IMR-90 (cell line): ENCODE measurements at regions not wholly inside any gene's neighbourhood (a gene's known extent, or its start where the extent isn't known, plus 50 kb on each side); places are given as distances from the start of the nearest gene placed in this dataset.

Experiments
- ATAC-seq: fragments of 200-7000 bp; cut with Tn5 transposase; 2 replicates; pipeline ENCODE4 v1.9.1; 2020; ENCODE audit warnings: low read depth, mild to moderate bottlenecking, moderate library complexity
- BruUV-seq: library from RNA; stranded (reverse); fragments of 400-500 nt; replicated peaks from 2 replicates; lab custom pipeline; 2021; lab: Mats Ljungman, UMichigan
- CTCF ChIA-PET: fragments of 300-600 bp; formaldehyde crosslinking; extraction: SDS; loops from one replicate; lab custom pipeline; 2021; ENCODE audit warnings: antibody characterized with exemption; lab: Yijun Ruan, JAX
- POLR2A ChIA-PET: fragments of 300-600 bp; sonication (Branson Sonifier 250); formaldehyde crosslinking; loops from one replicate; lab custom pipeline; 2022; ENCODE audit warnings: antibody characterized with exemption; ENCODE audit not compliant: unreplicated experiment; lab: Charles Lee
- DNase-seq: peaks from one replicate; pipeline ENCODE4 v3.0.0; 2013
- H2AFZ ChIP-seq: replicated peaks from 2 replicates; pipeline ENCODE3; 2013; ENCODE audit warnings: low read length, mild to moderate bottlenecking; ENCODE audit not compliant: poor library complexity
- H2AK5ac ChIP-seq: 2 replicates; pipeline ENCODE4 v1.6.1; 2013; ENCODE audit warnings: low read depth, low read length, inconsistent platforms
- H2AK9ac ChIP-seq: replicated peaks from 2 replicates; pipeline ENCODE3; 2013; ENCODE audit warnings: mild to moderate bottlenecking, low read depth, low read length, moderate library complexity; ENCODE audit not compliant: poor library complexity
- H2BK120ac ChIP-seq: 2 replicates; pipeline ENCODE4 v1.6.1; 2013; ENCODE audit warnings: low read depth, low read length, inconsistent platforms
- H2BK15ac ChIP-seq: 3 replicates; pipeline ENCODE4 v1.6.1; 2013; ENCODE audit warnings: low read depth, low read length, inconsistent platforms
- H2BK20ac ChIP-seq: 2 replicates; pipeline ENCODE4 v1.6.1; 2013; ENCODE audit warnings: low read depth, mild to moderate bottlenecking, inconsistent platforms, low read length, moderate library complexity
- H2BK5ac ChIP-seq: 2 replicates; pipeline ENCODE4 v1.6.1; 2013; ENCODE audit warnings: mild to moderate bottlenecking, low read depth, low read length, inconsistent platforms; ENCODE audit not compliant: poor library complexity, severe bottlenecking
- H3K14ac ChIP-seq: replicated peaks from 2 replicates; pipeline ENCODE4 v1.6.1; 2013; ENCODE audit warnings: low read depth, low read length, inconsistent platforms
- H3K18ac ChIP-seq: 2 replicates; pipeline ENCODE4 v1.6.1; 2013; ENCODE audit warnings: low read depth, low read length, control low read depth
- H3K23ac ChIP-seq: 2 replicates; pipeline ENCODE4 v1.6.1; 2013; ENCODE audit warnings: low read depth, low read length, inconsistent platforms
- H3K27ac ChIP-seq: 2 replicates; pipeline ENCODE4 v1.5.1; 2013; ENCODE audit warnings: mild to moderate bottlenecking, control low read depth, low read length; ENCODE audit not compliant: insufficient read depth
- H3K27me3 ChIP-seq: 2 replicates; pipeline ENCODE4 v1.6.1; 2013; ENCODE audit warnings: low read length; ENCODE audit not compliant: control insufficient read depth, insufficient read depth
- H3K36me3 ChIP-seq: 2 replicates; pipeline ENCODE4 v1.6.1; 2013; ENCODE audit warnings: low read length, mixed read lengths; ENCODE audit not compliant: control insufficient read depth, insufficient read depth
- H3K4ac ChIP-seq: 2 replicates; pipeline ENCODE4 v1.6.1; 2013; ENCODE audit warnings: low read depth, low read length, inconsistent platforms
- H3K4me1 ChIP-seq: 2 replicates; pipeline ENCODE4 v1.6.1; 2013; ENCODE audit warnings: low read length, mixed read lengths; ENCODE audit not compliant: control insufficient read depth, insufficient read depth
- H3K4me2 ChIP-seq: 2 replicates; pipeline ENCODE4 v1.6.1; 2013; ENCODE audit warnings: low read depth, mild to moderate bottlenecking, control low read depth, low read length, moderate library complexity
- H3K4me3 ChIP-seq: 2 replicates; pipeline ENCODE4 v1.5.1; 2013; ENCODE audit warnings: low read depth, mild to moderate bottlenecking, control low read depth, low read length, moderate library complexity; ENCODE audit not compliant: insufficient read depth
- H3K56ac ChIP-seq: 2 replicates; pipeline ENCODE4 v1.6.1; 2013; ENCODE audit warnings: low read length, inconsistent platforms; ENCODE audit not compliant: insufficient read depth; ENCODE audit errors: extremely low read depth
- H3K79me1 ChIP-seq, 2 experiments: 2 replicates each; pipeline ENCODE4 v1.6.1; 2013; ENCODE audit warnings: low read length in 2 of 2, inconsistent platforms in 1 of 2, low read depth in 1 of 2
- H3K9ac ChIP-seq: 2 replicates; pipeline ENCODE4 v1.6.1; 2013; ENCODE audit warnings: low read depth, low read length, control low read depth
- H3K9me1 ChIP-seq: 2 replicates; pipeline ENCODE4 v1.6.1; 2013; ENCODE audit warnings: low read length, inconsistent platforms; ENCODE audit not compliant: insufficient read depth
- H3K9me3 ChIP-seq: 2 replicates; pipeline ENCODE4 v1.6.1; 2013; ENCODE audit warnings: low read length; ENCODE audit not compliant: control insufficient read depth, insufficient read depth
- H4K20me1 ChIP-seq: 2 replicates; pipeline ENCODE4 v1.6.1; 2013; ENCODE audit warnings: low read length, inconsistent platforms; ENCODE audit not compliant: insufficient read depth
- H4K5ac ChIP-seq: 2 replicates; pipeline ENCODE4 v1.6.1; 2013; ENCODE audit warnings: mild to moderate bottlenecking, low read depth, low read length, control low read depth
- H4K8ac ChIP-seq, 2 experiments: 2 replicates each; pipeline ENCODE4 v1.6.1; 2013; ENCODE audit warnings: low read depth in 2 of 2, low read length in 2 of 2, control low read depth in 1 of 2, inconsistent platforms in 1 of 2
- H4K91ac ChIP-seq: 2 replicates; pipeline ENCODE4 v1.6.1; 2013; ENCODE audit warnings: low read depth, low read length, inconsistent platforms; ENCODE audit not compliant: insufficient read depth
- CEBPB ChIP-seq: IDR thresholded peaks from 2 replicates; pipeline ENCODE4 v1.6.1; 2012; ENCODE audit warnings: low read depth, low read length, improper control_type of control experiment
- CHD1 ChIP-seq: IDR thresholded peaks from 2 replicates; pipeline ENCODE4 v1.6.1; 2012; ENCODE audit warnings: low read depth, low read length, improper control_type of control experiment
- POLR2A ChIP-seq: IDR thresholded peaks from 2 replicates; pipeline ENCODE4 v1.6.1; 2012; ENCODE audit warnings: mild to moderate bottlenecking, low read depth, low read length
- RAD21 ChIP-seq: IDR thresholded peaks from 2 replicates; pipeline ENCODE4 v1.6.1; 2012; ENCODE audit warnings: low read length, improper control_type of control experiment
- SMC3 ChIP-seq: fragments of 150-350 bp; IDR thresholded peaks from 2 replicates; pipeline ENCODE4 v1.6.1; 2016; ENCODE audit warnings: low read depth, mild to moderate bottlenecking, antibody characterized with exemption, low read length, moderate library complexity
- WGBS, 2 experiments: methylation state at CpG; one replicate each; pipeline versions ENCODE4 v1.1.5 to v1.1.7; 2013; ENCODE audit warnings: missing lambda C conversion rate in 2 of 2; ENCODE audit not compliant: insufficient read length in 1 of 2; ENCODE audit errors: extremely low coverage in 2 of 2; 5-methylcytosine and 5-hydroxymethylcytosine counted together
- dilution Hi-C: fragments of 300-500 bp; cut with HindIII; formaldehyde crosslinking; loops from one replicate; pipeline ENCODE4 v1.14.3; 2018; ENCODE audit warnings: low sequenced_read_pairs; ENCODE audit not compliant: unreplicated experiment
- in situ Hi-C: fragments of 300-500 bp; cut with MboI; formaldehyde crosslinking; loops from 3 replicates; pipeline ENCODE4 v1.14.3; 2019; ENCODE audit warnings: low sequenced_read_pairs, inconsistent platforms, mixed read lengths
- intact Hi-C: fragments of 100-400 bp; cut with micrococcal nuclease; formaldehyde crosslinking; loops from 2 replicates; pipeline ENCODE4 v1.10.0; 2022
- TF ChIP-seq, protein P1 (sequence below): conservative IDR thresholded peaks from 2 replicates; pipeline ENCODE4 v1.5.1; 2012; ENCODE audit warnings: mild to moderate bottlenecking, low read depth, low read length, improper control_type of control experiment

DNA sequence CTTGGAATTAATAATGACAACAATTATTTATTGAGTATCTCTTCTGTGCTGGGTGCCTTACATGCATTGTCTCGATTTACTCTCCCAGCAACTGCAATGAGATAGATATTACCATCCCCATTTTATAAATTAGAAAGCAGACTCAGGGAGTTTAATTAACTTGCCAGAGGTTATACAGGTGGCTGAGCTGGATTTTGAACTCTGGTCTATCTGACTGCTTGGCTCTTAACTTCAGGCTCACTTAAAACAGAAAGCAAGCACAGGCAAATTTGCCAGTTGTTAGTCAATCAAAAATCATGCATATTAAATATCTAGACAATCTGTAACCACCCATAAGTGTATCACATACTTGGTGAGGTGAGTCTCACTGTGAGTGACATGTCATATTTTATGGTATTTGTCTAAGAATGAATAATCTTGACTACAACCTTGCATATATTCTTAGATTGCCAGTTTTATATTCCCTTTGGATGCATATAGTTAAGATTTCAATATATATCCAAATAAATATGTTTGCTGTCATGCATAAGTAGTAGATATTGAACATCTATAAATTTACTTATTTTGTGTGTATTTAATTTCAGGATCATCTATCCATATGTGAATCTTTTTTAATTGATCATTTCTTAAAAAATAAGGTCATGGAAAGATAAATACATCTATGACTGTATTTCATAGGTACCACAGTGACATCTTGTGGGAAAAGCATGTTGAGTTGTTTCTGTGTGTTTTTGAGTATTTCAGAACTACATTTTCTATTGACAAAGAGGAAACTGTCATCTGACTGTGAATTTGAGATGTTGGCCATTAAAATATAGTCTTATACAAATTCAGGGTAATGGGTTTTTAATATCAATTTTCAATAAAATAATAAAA, 112.0 kb upstream of the ARHGAP42 start:
- Histone ChIP-seq H3K18ac (no peak overlapping the region), H2BK15ac (no peak overlapping the region), H4K91ac (no peak overlapping the region), H4K8ac (no peak overlapping the region), H2AK5ac (no peak overlapping the region), H2BK120ac (no peak overlapping the region), H3K14ac (no peak overlapping the region), H3K36me3 (no peaks in the 10 kb centered on the region), H3K56ac (no peak overlapping the region), H3K4ac (no peak overlapping the region), H2BK20ac (no peak overlapping the region), H2AK9ac (no peak overlapping the region), H3K9me3 (no peaks in the 10 kb centered on the region), H3K27ac (no peak overlapping the region), H2AFZ (no peak overlapping the region), H3K4me1 (peaks cover 4% of the 10 kb centered on the region), H3K9ac (no peak overlapping the region), H4K5ac (no peak overlapping the region), H2BK5ac (no peak overlapping the region), H3K79me1 (no peaks in the 10 kb centered on the region), H3K23ac (no peak overlapping the region), H3K9me1 (peaks cover 4% of the 10 kb centered on the region; the same call in 1 of the 2 replicates), H4K20me1 (no peaks in the 10 kb centered on the region), H3K27me3 (no peaks in the 10 kb centered on the region), H3K4me2 (no peak overlapping the region), H3K4me3 (no peak overlapping the region)
- ATAC-seq (peak; percentile 38; the same call in 1 of the 2 replicates), DNase-seq (peak; percentile 59)
- no CpG with 5 or more reads among the region's 1 CpG for WGBS, 2 experiments
- CTCF ChIA-PET, result no interaction called here
- BruUV-seq, result no TSS peak
- POLR2A ChIA-PET, result interaction anchor here (0.6 kb wide), 1 partner anchor 742 kb away, joined by 3 read pairs; no protein-coding TSS in a partner anchor
- TF ChIP-seq RAD21 (peak; percentile 65), CEBPB (no peak), POLR2A (no peak), SMC3 (peak; percentile 39; the same call in 1 of the 2 replicates), CHD1 (no peak)
- TF ChIP-seq, protein P1, sequence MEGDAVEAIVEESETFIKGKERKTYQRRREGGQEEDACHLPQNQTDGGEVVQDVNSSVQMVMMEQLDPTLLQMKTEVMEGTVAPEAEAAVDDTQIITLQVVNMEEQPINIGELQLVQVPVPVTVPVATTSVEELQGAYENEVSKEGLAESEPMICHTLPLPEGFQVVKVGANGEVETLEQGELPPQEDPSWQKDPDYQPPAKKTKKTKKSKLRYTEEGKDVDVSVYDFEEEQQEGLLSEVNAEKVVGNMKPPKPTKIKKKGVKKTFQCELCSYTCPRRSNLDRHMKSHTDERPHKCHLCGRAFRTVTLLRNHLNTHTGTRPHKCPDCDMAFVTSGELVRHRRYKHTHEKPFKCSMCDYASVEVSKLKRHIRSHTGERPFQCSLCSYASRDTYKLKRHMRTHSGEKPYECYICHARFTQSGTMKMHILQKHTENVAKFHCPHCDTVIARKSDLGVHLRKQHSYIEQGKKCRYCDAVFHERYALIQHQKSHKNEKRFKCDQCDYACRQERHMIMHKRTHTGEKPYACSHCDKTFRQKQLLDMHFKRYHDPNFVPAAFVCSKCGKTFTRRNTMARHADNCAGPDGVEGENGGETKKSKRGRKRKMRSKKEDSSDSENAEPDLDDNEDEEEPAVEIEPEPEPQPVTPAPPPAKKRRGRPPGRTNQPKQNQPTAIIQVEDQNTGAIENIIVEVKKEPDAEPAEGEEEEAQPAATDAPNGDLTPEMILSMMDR, result peak; percentile 64
- in situ Hi-C loops, result loop anchor here (5.0 kb wide), 2 partner anchors 277 to 357 kb away; no protein-coding TSS in a partner anchor
- dilution Hi-C loops, result no loop called here
- intact Hi-C loops, result loop anchor here (5.0 to 10.0 kb wide), 3 partner anchors 550 to 1553 kb away; partner anchors contain the start of genes CNTN5 and PGR
